ENCODE measurements at regions not wholly inside any gene's neighbourhood (a gene's known extent, or its start where the extent isn't known, plus 50 kb on each side); places are given as distances from the start of the nearest gene placed in this dataset.
A peak's percentile ranks its signal among the peaks of the same experiment; 100 is the strongest.

DNA sequence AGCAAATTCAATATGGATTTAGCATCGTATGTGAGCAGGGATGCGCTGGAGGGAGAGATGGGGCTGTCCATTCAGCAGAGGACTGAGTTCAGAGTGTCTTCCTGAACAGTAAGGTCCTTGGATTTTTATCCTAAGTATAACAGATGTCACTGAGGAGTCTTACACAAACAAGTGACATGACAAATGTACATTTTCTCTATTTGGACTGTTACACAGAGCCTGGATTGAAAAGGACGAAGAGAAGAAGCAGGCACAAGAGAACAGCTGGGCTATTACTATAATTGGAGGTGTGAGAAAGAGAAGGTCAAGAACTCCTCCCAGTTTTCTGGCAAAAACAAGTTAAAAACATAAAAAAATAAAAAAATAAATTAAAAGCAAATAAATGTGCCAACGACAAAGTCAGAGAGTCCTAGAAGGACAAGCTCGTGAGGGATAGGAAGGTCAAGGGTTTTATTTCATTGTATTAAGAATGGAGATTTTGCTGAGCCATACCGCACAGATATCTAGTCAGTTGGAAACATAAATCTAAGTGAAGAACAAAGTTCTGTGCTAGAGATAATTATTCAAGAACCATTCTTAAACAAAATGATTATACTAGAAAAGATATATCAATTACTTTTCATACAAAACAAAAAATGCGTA, 1186.3 kb downstream of the EFNB2 start:
- Histone ChIP-seq H3K27ac (ENCODE audit: low read depth, low read length) (no peak overlapping the region), H2AFZ (ENCODE audit: low read depth, low read length, poor library complexity, severe bottlenecking) (no peak overlapping the region), H3K9me3 (ENCODE audit: control insufficient read depth in 1 of 2, insufficient read depth in 1 of 2, low read depth in 1 of 2, low read length in 2 of 2) (no peaks in the 10 kb centered on the region), H3K79me2 (ENCODE audit: insufficient read depth, low read length) (no peaks in the 10 kb centered on the region), H3K9me2 (ENCODE audit: insufficient read depth) (no peaks in the 10 kb centered on the region), H3K36me3 (ENCODE audit: control insufficient read depth in 1 of 2, insufficient read depth in 2 of 2, low read length in 2 of 2) (no peaks in the 10 kb centered on the region), H3K9ac (ENCODE audit: low read length) (no peak overlapping the region), H3K4me2 (ENCODE audit: low read length) (no peak overlapping the region), H3K27me3 (ENCODE audit: insufficient read depth, low read length) (no peaks in the 10 kb centered on the region), H3K4me1 (ENCODE audit: control insufficient read depth in 1 of 2, insufficient read depth in 2 of 2, low read length in 2 of 2) (peaks cover 0 to 11% of the 10 kb centered on the region in 2 experiments; a peak in 2 of 4 replicates), H4K20me1 (ENCODE audit: insufficient read depth) (no peaks in the 10 kb centered on the region), H3K4me3 (replicated peaks in 1 of 2; ENCODE audit: low read depth in 1 of 2, low read length in 2 of 2) (no peak overlapping the region)
- DNase-seq (ENCODE audit: low read depth, low spot score) (no peak), ATAC-seq (no peak)
- intact Hi-C loops (cut with micrococcal nuclease) = no loop called here
- POLR2A ChIA-PET = no interaction called here
- no peak for TF ChIP-seq EZH2phosphoT487 (IDR thresholded peaks at IDR 0.05; ENCODE audit: borderline replicate concordance)
- CTCF ChIA-PET = no interaction called here
- RAD21 ChIA-PET (ENCODE audit: low non-redundant PET in 1 of 2, low total read pairs in 2 of 2, uncharacterized antibody in 2 of 2, unreplicated experiment in 2 of 2) = no interaction called here
- BruUV-seq (replicated peaks) = no TSS peak

DNA sequence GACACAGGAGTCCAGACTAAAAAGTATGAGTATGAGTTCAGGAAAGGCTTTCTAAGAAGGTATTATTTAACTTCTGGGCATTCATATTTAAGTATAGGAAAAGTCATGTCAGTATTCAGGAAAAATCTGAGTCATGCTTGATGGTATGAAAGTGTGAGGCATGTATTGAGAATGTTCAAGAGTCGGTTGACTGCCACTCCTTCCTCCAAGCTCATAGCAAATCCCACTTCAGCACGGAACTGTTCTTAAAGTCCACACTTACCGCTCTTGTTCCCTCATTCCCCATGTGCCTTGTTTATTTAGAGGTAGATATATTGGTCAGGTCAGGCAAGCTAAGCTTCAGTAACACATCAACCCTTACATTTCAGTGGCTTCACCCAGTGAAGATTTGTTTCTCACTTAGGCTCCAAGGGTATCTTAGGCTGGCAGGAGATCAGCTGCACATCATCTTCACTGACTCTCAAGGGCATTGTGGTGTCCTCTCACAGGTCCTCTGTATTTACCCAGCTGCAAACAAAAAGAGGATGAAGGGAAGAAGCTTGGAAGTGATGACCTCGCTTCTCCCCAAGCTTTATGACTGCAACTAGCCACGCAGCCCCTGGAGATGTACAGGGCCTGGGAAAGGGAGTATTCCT, 1189.2 kb downstream of the EFNB2 start:
- ATAC-seq (peak; percentile 53; the same call in 1 of the 2 replicates), DNase-seq (ENCODE audit: low read depth, low spot score) (peak; percentile 26)
- intact Hi-C loops (cut with micrococcal nuclease) = no loop called here
- ChIA-PET CTCF (no interaction called here), RAD21 (ENCODE audit: low non-redundant PET in 1 of 2, low total read pairs in 2 of 2, uncharacterized antibody in 2 of 2, unreplicated experiment in 2 of 2) (no interaction called here), POLR2A (no interaction called here)
- H3K27me3 ChIP-seq (ENCODE audit: insufficient read depth, low read length) = no peaks in the 10 kb centered on the region
- peak overlapping the region; percentile 78 for H2AFZ ChIP-seq (ENCODE audit: low read depth, low read length, poor library complexity, severe bottlenecking)
- H3K4me1 ChIP-seq (ENCODE audit: control insufficient read depth in 1 of 2, insufficient read depth in 2 of 2, low read length in 2 of 2) = peaks cover 0 to 11% of the 10 kb centered on the region in 2 experiments; a peak in 2 of 4 replicates
- H3K4me3 ChIP-seq (replicated peaks in 1 of 2; ENCODE audit: low read depth in 1 of 2, low read length in 2 of 2) = no peak overlapping the region
- no TSS peak for BruUV-seq (replicated peaks)
- no peaks in the 10 kb centered on the region for H3K9me3 ChIP-seq (ENCODE audit: control insufficient read depth in 1 of 2, insufficient read depth in 1 of 2, low read depth in 1 of 2, low read length in 2 of 2)
- H3K4me2 ChIP-seq (ENCODE audit: low read length) = peak overlapping the region; percentile 18
- no peaks in the 10 kb centered on the region for H4K20me1 ChIP-seq (ENCODE audit: insufficient read depth)
- H3K79me2 ChIP-seq (ENCODE audit: insufficient read depth, low read length) = no peaks in the 10 kb centered on the region
- H3K9ac ChIP-seq (ENCODE audit: low read length) = no peak overlapping the region
- H3K9me2 ChIP-seq (ENCODE audit: insufficient read depth) = no peaks in the 10 kb centered on the region
- H3K27ac ChIP-seq (ENCODE audit: low read depth, low read length) = no peak overlapping the region
- peak; percentile 42 for TF ChIP-seq FOSL1 (IDR thresholded peaks at IDR 0.05; ENCODE audit: low read depth)
- TF ChIP-seq, protein P1, sequence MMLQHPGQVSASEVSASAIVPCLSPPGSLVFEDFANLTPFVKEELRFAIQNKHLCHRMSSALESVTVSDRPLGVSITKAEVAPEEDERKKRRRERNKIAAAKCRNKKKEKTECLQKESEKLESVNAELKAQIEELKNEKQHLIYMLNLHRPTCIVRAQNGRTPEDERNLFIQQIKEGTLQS (IDR thresholded peaks at IDR 0.05) = no peak
- no peaks in the 10 kb centered on the region for H3K36me3 ChIP-seq (ENCODE audit: control insufficient read depth in 1 of 2, insufficient read depth in 2 of 2, low read length in 2 of 2)

Data from HCT116 (cell line).